Skeletal muscle satellite cell (primary cell): ENCODE measurements at regions not wholly inside any gene's neighbourhood (a gene's known extent, or its start where the extent isn't known, plus 50 kb on each side); places are given as distances from the start of the nearest gene placed in this dataset.
A peak's percentile ranks its signal among the peaks of the same experiment; 100 is the strongest.

Experiments
- H3K27me3 ChIP-seq: 2 replicates; pipeline ENCODE4 v1.7.0; 2013; ENCODE audit warnings: low read length; ENCODE audit not compliant: control insufficient read depth, insufficient read depth
- H3K36me3 ChIP-seq: 2 replicates; pipeline ENCODE4 v1.7.0; 2013; ENCODE audit warnings: mild to moderate bottlenecking, control low read depth, low read length; ENCODE audit not compliant: insufficient read depth
- H3K4me1 ChIP-seq: 2 replicates; pipeline ENCODE4 v1.7.0; 2013; ENCODE audit warnings: low read length; ENCODE audit not compliant: control insufficient read depth, insufficient read depth
- H3K4me2 ChIP-seq: 2 replicates; pipeline ENCODE4 v1.7.0; 2013; ENCODE audit warnings: mild to moderate bottlenecking, low read length
- H3K4me3 ChIP-seq: 2 replicates; pipeline ENCODE4 v1.7.0; 2013; ENCODE audit warnings: low read length
- H3K9ac ChIP-seq: 2 replicates; pipeline ENCODE4 v1.7.0; 2013; ENCODE audit warnings: mild to moderate bottlenecking, low read depth, low read length, moderate library complexity
- H3K9me3 ChIP-seq: replicated peaks from 2 replicates; pipeline ENCODE4 v1.7.0; 2013; ENCODE audit warnings: mild to moderate bottlenecking, control low read depth, low read length

DNA sequence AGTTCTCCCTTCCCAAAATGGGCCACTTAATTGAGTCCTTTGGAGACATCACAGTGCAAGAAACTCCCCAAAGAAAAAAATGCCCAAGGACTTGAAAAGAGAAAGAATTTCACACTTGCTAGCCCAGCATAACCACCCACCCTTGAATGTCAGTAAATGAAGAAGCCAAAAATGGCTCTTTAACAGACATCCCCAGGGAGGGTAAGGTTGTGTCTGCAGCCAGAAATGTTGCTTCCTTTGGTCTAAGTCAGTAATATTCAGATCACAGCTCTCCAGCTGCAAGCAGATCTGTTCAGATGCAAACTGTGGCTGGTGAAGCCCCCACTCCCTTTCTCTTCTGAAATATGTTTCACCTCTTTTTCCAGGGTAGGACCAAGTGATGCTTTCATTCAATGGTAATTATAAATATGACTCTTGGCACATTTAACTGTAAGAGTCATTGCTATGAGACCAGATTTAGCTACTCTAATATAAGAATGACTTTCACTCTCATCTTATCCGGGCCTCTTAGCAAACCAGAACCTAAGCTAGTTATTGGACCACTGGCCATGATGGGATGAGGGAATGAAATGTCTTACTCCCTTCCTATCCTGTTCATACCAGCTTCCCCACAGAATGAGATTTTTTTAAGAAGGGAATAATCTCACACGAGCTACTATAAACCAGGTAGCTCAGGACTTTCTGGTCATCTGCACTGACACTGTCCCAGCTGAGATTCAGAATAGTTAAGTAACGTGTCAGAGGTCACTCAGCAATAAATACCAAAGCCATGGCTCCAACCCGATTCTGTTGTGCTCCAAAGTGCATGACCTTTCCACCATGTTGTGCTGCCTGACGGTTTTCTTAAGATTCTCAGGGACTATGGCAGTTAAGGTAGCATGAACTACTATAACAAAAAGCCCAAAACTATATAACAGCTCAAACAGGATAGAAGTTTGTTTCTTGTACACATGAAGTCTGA lies 234.1 kb downstream of the FOXO1 start:
- Histone ChIP-seq H3K36me3 (no peaks in the 10 kb centered on the region), H3K4me3 (no peak overlapping the region), H3K4me1 (no peaks in the 10 kb centered on the region), H3K27me3 (no peaks in the 10 kb centered on the region), H3K9me3 (no peaks in the 10 kb centered on the region), H3K4me2 (no peak overlapping the region), H3K9ac (no peak overlapping the region)

GRCh38 chr13:40433001-40433400 lies 233.4 kb downstream of the FOXO1 start:
- peaks cover 3% of the 10 kb centered on the region for H3K4me1 ChIP-seq
- no peaks in the 10 kb centered on the region for H3K36me3 ChIP-seq

GRCh38 chr13:40433577-40433976 lies 232.9 kb downstream of the FOXO1 start:
- Histone ChIP-seq H3K4me3 (no peak overlapping the region), H3K9ac (no peak overlapping the region), H3K36me3 (no peaks in the 10 kb centered on the region), H3K27me3 (no peaks in the 10 kb centered on the region), H3K9me3 (no peaks in the 10 kb centered on the region), H3K4me2 (no peak overlapping the region), H3K4me1 (peaks cover 9% of the 10 kb centered on the region)

More at GRCh38 chr13:40433001-40433400, 233.4 kb downstream of the FOXO1 start:
- H3K4me2 ChIP-seq: no peak overlapping the region
- H3K27me3 ChIP-seq: no peaks in the 10 kb centered on the region
- H3K9ac ChIP-seq: no peak overlapping the region
- H3K4me3 ChIP-seq: no peak overlapping the region
- H3K9me3 ChIP-seq: no peaks in the 10 kb centered on the region

- no peak overlapping the region for H3K4me3 ChIP-seq
- no peaks in the 10 kb centered on the region for H3K27me3 ChIP-seq
- no peaks in the 10 kb centered on the region for H3K36me3 ChIP-seq
- no peak overlapping the region for H3K4me2 ChIP-seq
- no peaks in the 10 kb centered on the region for H3K9me3 ChIP-seq
- no peak overlapping the region for H3K9ac ChIP-seq
- H3K4me1 ChIP-seq: peaks cover 20% of the 10 kb centered on the region
Measured at GRCh38 chr13:40434516-40435397, 231.7 kb downstream of the FOXO1 start.

GRCh38 chr13:40438022-40438680 lies 228.3 kb downstream of the FOXO1 start:
- Histone ChIP-seq H3K4me1 (peaks cover 45% of the 10 kb centered on the region), H3K4me2 (peak overlapping the region; percentile 84), H3K4me3 (peak overlapping the region; percentile 5), H3K27me3 (no peaks in the 10 kb centered on the region), H3K36me3 (no peaks in the 10 kb centered on the region), H3K9ac (peak overlapping the region; percentile 76), H3K9me3 (no peaks in the 10 kb centered on the region)

- peak overlapping the region; percentile 76 for H3K9ac ChIP-seq
- H3K4me1 ChIP-seq: peaks cover 45% of the 10 kb centered on the region
- H3K4me2 ChIP-seq: peak overlapping the region; percentile 84
Measured at GRCh38 chr13:40438999-40439797, 227.2 kb downstream of the FOXO1 start.

GRCh38 chr13:40439928-40440327 lies 226.5 kb downstream of the FOXO1 start:
- H3K9me3 ChIP-seq: no peaks in the 10 kb centered on the region
- H3K9ac ChIP-seq: peak overlapping the region; percentile 76
- H3K4me2 ChIP-seq: peak overlapping the region; percentile 84
- H3K27me3 ChIP-seq: no peaks in the 10 kb centered on the region
- peaks cover 45% of the 10 kb centered on the region for H3K4me1 ChIP-seq
- H3K36me3 ChIP-seq: no peaks in the 10 kb centered on the region
- no peak overlapping the region for H3K4me3 ChIP-seq

More at GRCh38 chr13:40438999-40439797, 227.2 kb downstream of the FOXO1 start:
- no peaks in the 10 kb centered on the region for H3K9me3 ChIP-seq
- no peaks in the 10 kb centered on the region for H3K36me3 ChIP-seq
- H3K4me3 ChIP-seq: peak overlapping the region; percentile 59
- H3K27me3 ChIP-seq: no peaks in the 10 kb centered on the region

- no peaks in the 10 kb centered on the region for H3K9me3 ChIP-seq
- peak overlapping the region; percentile 19 for H3K4me2 ChIP-seq
- no peaks in the 10 kb centered on the region for H3K36me3 ChIP-seq
- H3K9ac ChIP-seq: peak overlapping the region; percentile 17
- H3K4me3 ChIP-seq: no peak overlapping the region
- peaks cover 56% of the 10 kb centered on the region for H3K4me1 ChIP-seq
- H3K27me3 ChIP-seq: no peaks in the 10 kb centered on the region
Measured at GRCh38 chr13:40440990-40441820, 225.2 kb downstream of the FOXO1 start.

DNA sequence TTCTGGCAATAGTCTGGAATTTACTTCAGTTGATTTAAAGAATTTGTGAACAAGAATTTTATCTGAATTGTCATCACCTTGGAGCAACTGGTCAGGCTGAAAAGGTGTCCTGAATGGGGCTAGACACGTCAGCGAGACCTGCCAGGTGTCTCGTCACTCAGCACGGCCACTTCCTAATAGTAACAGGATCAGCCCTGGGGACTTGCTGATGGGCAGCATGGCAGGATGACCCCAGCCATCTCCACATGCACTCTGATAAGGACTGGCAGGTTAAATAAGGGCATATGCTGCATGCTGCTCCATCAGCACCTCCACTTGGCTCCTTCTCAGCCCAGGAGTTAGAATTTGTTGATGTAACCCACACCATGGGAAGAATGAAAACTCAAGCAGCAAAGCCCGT lies 224.2 kb downstream of the FOXO1 start:
- Histone ChIP-seq H3K9ac (no peak overlapping the region), H3K4me3 (no peak overlapping the region), H3K9me3 (no peaks in the 10 kb centered on the region), H3K36me3 (no peaks in the 10 kb centered on the region), H3K27me3 (no peaks in the 10 kb centered on the region), H3K4me1 (peaks cover 59% of the 10 kb centered on the region), H3K4me2 (no peak overlapping the region)

- Histone ChIP-seq H3K9me3 (no peaks in the 10 kb centered on the region), H3K27me3 (no peaks in the 10 kb centered on the region), H3K9ac (no peak overlapping the region), H3K4me2 (no peak overlapping the region), H3K4me1 (peaks cover 58% of the 10 kb centered on the region), H3K4me3 (no peak overlapping the region), H3K36me3 (no peaks in the 10 kb centered on the region)
Measured at GRCh38 chr13:40442826-40443225, 223.6 kb downstream of the FOXO1 start.
